Large intestine (tissue), 3 donors: ENCODE measurements at regions not wholly inside any gene's neighbourhood (a gene's known extent, or its start where the extent isn't known, plus 50 kb on each side); places are given as distances from the start of the nearest gene placed in this dataset.
"Not testable (repeated sequence)": the region's sequence is repeated elsewhere in the genome, so short reads cannot be mapped to it uniquely, and the experiment has no call there.

Source experiments
- DNase-seq, 2 donors: peaks; one replicate each; pipeline versions ENCODE4 v3.0.0 to v3.0.0-alpha.2; 2013
- H3K27ac ChIP-seq: one replicate; pipeline ENCODE4 v1.5.1; 2013; ENCODE audit warnings: low read length
- H3K27me3 ChIP-seq: 2 replicates; pipeline ENCODE4 v1.6.1; 2013; ENCODE audit warnings: low read length; ENCODE audit not compliant: control insufficient read depth, insufficient read depth
- H3K36me3 ChIP-seq: 2 replicates; pipeline ENCODE4 v1.6.1; 2013; ENCODE audit warnings: low read length; ENCODE audit not compliant: control insufficient read depth, insufficient read depth
- H3K4me1 ChIP-seq: one replicate; pipeline ENCODE4 v1.6.1; 2013; ENCODE audit warnings: low read length; ENCODE audit not compliant: control insufficient read depth, insufficient read depth
- H3K4me3 ChIP-seq: one replicate; pipeline ENCODE4 v1.5.1; 2013; ENCODE audit warnings: low read length
- H3K9me3 ChIP-seq: one replicate; pipeline ENCODE4 v1.6.1; 2013; ENCODE audit warnings: mild to moderate bottlenecking, low read depth, low read length, moderate library complexity; ENCODE audit not compliant: control insufficient read depth
- WGBS: methylation state at CpG from one replicate; pipeline ENCODE4 v1.1.5; 2013; ENCODE audit warnings: low lambda C conversion rate; ENCODE audit not compliant: insufficient coverage; 5-methylcytosine and 5-hydroxymethylcytosine counted together

DNA sequence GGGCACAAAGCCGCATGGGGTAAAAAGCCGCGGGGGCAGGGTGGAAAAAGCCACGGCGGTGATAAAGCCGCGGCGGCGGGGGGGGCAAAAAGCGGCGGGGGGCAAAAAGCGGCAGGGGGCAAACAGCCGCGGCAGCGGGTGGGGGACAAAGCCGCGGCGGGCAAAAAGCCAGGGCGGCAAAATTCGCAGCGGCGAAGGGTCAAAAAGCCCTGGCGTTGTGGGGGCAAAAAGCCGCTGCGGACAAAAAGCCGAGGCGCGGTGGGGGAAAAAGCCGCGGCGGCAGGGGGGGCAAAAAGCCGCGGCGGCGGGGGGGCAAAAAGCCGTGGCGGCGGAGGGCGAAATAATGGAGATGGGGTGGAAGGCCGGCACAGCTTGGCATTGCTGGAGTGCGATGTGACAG is 3902.9 kb downstream of the SRGAP2C start:
- Histone ChIP-seq H3K36me3 (no peaks in the 10 kb centered on the region), H3K4me3 (no peak overlapping the region), H3K27ac (no peak overlapping the region), H3K4me1 (no peaks in the 10 kb centered on the region), H3K27me3 (no peaks in the 10 kb centered on the region), H3K9me3 (peaks cover 43% of the 10 kb centered on the region)
- no peak for DNase-seq
- WGBS = 0% methylated on average over 1 of the region's 41 CpGs

DNA sequence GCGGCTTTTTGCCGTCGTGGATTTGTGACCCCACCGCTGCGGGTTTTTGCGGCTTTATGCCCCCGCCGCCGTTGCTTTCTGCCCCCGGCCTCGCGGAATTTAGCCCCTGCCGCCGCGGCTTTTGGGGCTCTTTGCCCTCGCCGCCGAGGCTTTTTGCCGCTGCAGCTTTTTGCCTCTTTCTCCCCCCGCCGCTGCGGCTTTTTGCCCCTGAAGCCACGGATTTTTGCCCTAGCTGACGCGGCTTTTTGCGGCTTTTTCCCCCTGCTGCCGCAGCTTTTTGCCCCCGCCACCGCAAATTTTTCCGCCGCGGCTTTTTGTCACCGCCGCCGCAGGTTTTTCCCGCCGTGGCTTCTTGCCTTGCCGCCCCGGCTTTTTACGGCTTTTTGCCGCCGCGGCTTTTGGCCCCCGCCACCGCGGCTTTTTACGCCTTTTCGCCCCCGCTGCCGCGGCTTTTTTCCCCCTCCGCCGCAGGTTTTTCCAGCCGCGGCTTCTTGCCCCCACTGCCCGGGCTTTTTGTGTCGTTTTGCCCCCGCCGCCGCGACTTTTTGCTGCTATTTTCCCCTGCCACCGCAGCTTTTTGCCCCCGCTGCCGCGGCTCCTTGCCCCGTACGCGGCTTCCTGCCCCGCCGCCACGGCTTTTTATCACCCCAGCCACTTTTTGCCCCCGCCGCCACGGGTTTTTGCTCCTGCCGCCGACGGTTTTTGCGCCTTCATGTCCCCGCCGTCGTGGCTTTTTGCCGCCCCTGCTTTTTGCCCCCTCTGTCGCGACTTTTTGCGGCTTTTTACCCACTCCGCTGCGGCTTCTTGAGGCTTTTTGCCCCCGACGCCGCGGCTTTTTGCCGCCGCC is 3933.6 kb downstream of the SRGAP2C start:
- Histone ChIP-seq H3K4me3 (no peak overlapping the region), H3K27ac (no peak overlapping the region), H3K9me3 (peaks cover 19% of the 10 kb centered on the region), H3K36me3 (no peaks in the 10 kb centered on the region), H3K27me3 (no peaks in the 10 kb centered on the region), H3K4me1 (no peaks in the 10 kb centered on the region)
- WGBS = 61% methylated on average over 13 of the region's 93 CpGs
- no peak for DNase-seq

DNA sequence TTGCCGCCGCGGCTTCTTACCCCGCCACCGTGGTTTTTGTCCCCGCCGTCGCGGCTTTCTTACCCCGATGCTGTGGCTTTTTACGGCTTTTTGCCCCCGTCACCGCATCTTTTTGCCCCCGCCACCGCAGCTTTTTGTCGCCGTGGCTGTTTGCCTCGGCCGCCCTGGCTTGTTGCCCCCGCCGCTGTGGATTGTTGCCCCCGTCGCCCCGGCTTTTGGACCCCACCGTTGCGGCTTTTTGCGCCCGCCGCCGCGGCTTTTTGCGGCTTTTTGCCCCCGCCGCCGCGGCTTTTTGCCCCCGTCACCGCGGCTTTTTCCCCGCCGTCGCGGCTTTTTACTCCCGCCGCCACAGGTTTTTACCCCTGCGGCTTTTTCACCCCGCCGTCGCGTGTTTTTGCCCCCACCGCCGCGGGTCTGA is 3934.3 kb downstream of the SRGAP2C start:
- Histone ChIP-seq H3K4me3 (no peak overlapping the region), H3K36me3 (no peaks in the 10 kb centered on the region), H3K9me3 (peaks cover 19% of the 10 kb centered on the region), H3K4me1 (no peaks in the 10 kb centered on the region), H3K27me3 (no peaks in the 10 kb centered on the region), H3K27ac (no peak overlapping the region)
- no peak for DNase-seq
- 68% methylated on average over 23 of the region's 53 CpGs for whole genome bisulfite sequencing

DNA sequence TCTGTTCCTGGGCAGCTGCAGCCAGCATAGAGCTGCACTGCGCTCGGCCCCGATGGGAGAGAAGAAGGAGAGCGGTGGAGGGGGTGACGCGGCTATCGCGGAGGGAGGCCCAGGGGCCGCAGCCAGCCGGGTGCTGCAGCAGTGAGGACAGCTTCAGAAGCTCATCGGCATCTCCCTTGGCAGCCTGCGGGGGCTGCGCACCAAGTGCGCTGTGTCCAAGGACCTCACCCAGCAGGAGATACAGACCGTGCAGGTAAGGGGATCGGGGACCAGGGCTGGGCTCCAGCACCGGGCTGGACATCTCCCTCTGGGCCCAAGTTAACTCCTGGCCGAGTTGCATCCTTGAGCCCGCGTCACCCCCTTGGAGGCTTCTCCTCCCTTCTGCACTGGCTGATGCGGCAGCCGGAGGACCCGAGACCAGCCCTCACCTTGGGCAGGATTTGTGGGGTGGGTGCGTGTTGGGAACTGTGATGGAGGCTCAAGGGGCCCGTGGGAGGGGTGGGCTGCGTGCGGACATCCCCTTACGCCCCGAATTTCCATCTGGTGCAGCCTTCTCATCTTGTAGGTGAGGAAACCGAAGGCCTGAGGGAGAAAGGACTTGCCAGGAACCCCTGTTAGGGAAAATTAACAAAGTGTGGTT is 3934.9 kb downstream of the SRGAP2C start:
- H3K4me1 ChIP-seq, H3K4me3 ChIP-seq, DNase-seq, H3K27me3 ChIP-seq, H3K36me3 ChIP-seq, H3K27ac ChIP-seq: not testable (repeated sequence)
- H3K9me3 ChIP-seq = peaks cover 19% of the 10 kb centered on the region
- WGBS = 93% methylated on average over 5 of the region's 30 CpGs

DNA sequence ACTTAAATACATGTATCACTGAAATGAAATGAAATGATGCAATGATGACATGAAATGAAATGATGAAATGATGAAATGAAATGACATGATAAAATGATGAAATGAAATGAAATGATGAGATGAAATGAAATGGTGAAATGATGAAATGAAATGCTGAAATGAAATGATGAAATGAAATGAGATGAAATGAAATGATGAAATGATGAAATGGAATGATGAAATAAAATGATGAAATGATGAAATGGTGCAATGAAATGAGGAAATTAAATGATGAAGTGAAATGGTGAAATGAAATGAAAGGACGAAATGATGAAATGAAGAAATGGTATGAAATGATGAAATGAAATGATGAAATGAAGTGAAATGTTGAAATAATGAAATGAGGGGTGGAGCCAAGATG is 3937.8 kb downstream of the SRGAP2C start:
- not testable (repeated sequence) for H3K4me3 ChIP-seq, H3K27ac ChIP-seq, H3K36me3 ChIP-seq, DNase-seq, H3K27me3 ChIP-seq, H3K4me1 ChIP-seq
- peaks cover 19% of the 10 kb centered on the region for H3K9me3 ChIP-seq
- WGBS = no CpG with 5 or more reads among the region's 1 CpG
